SU-DHL-6 (cell line): ENCODE measurements at regions not wholly inside any gene's neighbourhood (a gene's known extent, or its start where the extent isn't known, plus 50 kb on each side); places are given as distances from the start of the nearest gene placed in this dataset.

Source experiments
- H2AFZ ChIP-seq: fragments of 200-600 bp; sonication (generic); 2 replicates; pipeline ENCODE4 v1.6.1; 2014; ENCODE audit warnings: low read depth, mild to moderate bottlenecking, moderate library complexity, mixed read lengths, antibody characterized with exemption, low read length; ENCODE audit not compliant: severe bottlenecking
- H3F3A ChIP-seq: fragments of 200-600 bp; shearing (Covaris generic); 2 replicates; pipeline ENCODE4 v1.6.0; 2016; ENCODE audit warnings: antibody characterized with exemption, mild to moderate bottlenecking; ENCODE audit not compliant: insufficient read depth
- H3K27ac ChIP-seq: fragments of 200-600 bp; sonication (generic); 2 replicates; pipeline ENCODE4 v1.5.1; 2016; ENCODE audit warnings: low read depth, mild to moderate bottlenecking, low read length, moderate library complexity, mixed read lengths
- H3K27me3 ChIP-seq: fragments of 200-600 bp; sonication (generic), shearing (Covaris generic); 2 replicates; pipeline ENCODE4 v1.6.0; 2014; ENCODE audit warnings: mild to moderate bottlenecking, low read length
- H3K36me3 ChIP-seq: fragments of 200-600 bp; sonication (generic); 2 replicates; pipeline ENCODE4 v1.6.1; 2014; ENCODE audit warnings: mild to moderate bottlenecking, low read length, mixed read lengths
- H3K4me2 ChIP-seq: fragments of 300-600, 200-600 bp; shearing (Covaris generic), sonication (generic); 2 replicates; pipeline ENCODE4 v1.6.0; 2014; ENCODE audit warnings: low read length, low read depth, mild to moderate bottlenecking; ENCODE audit not compliant: poor library complexity, severe bottlenecking
- H3K4me3 ChIP-seq: fragments of 200-600 bp; sonication (generic); 2 replicates; pipeline ENCODE4 v1.5.1; 2014; ENCODE audit warnings: antibody characterized with exemption, low read length, mild to moderate bottlenecking, mixed read lengths; ENCODE audit not compliant: insufficient read depth, poor library complexity, severe bottlenecking
- H3K79me2 ChIP-seq: fragments of 200-600 bp; sonication (generic); 2 replicates; pipeline ENCODE4 v1.6.1; 2014; ENCODE audit warnings: mild to moderate bottlenecking, low read length, moderate library complexity; ENCODE audit not compliant: insufficient read depth
- H3K9ac ChIP-seq: fragments of 200-600 bp; sonication (generic); 2 replicates; pipeline ENCODE4 v1.7.0; 2014; ENCODE audit warnings: mild to moderate bottlenecking, low read length
- H3K9me2 ChIP-seq: fragments of 200-600 bp; sonication (generic); replicated peaks from 2 replicates; pipeline ENCODE4 v1.6.1; 2014; ENCODE audit warnings: low read length; ENCODE audit not compliant: insufficient read depth
- H3K9me3 ChIP-seq: fragments of 200-600 bp; sonication (generic); 2 replicates; pipeline ENCODE4 v1.6.1; 2014; ENCODE audit warnings: low read length, mixed read lengths; ENCODE audit not compliant: insufficient read depth
- H4K20me1 ChIP-seq: fragments of 200-600 bp; sonication (generic); 2 replicates; pipeline ENCODE4 v1.6.1; 2014; ENCODE audit warnings: low read depth, mild to moderate bottlenecking, antibody characterized with exemption, low read length, moderate library complexity, mixed read lengths
- EZH2phosphoT487 ChIP-seq: fragments of 200-600 bp; sonication (generic), shearing (Covaris generic); conservative IDR thresholded peaks from 2 replicates; pipeline ENCODE4 v1.6.1; 2018; ENCODE audit warnings: mild to moderate bottlenecking, antibody characterized with exemption, low read length, moderate library complexity, mixed read lengths
- TF ChIP-seq, protein P1 (sequence below): fragments of 200-600 bp; sonication (generic); IDR thresholded peaks from one replicate; pipeline ENCODE4 v1.5.1; 2017; ENCODE audit warnings: antibody characterized with exemption, mild to moderate bottlenecking, low read length, moderate library complexity; ENCODE audit not compliant: insufficient read depth, poor library complexity, severe bottlenecking

DNA sequence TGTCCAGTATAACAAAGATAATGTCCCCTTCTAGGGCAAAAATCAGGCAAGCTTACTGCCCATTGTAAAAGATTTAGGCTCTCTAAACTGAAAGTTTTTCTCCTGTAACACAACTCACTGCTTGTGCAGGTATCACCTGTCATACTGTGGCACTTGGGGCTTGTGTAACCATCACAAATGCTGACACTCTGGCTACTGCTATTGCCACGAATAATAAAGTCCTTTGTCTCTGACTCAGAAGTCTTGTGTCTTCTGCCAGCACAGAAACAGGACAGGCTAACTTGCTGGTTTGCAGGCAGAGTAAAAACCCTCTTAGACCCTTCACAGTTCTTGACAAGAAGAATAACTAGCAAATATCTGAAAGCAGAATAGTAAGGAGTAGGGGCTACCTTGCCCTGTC lies 273.9 kb downstream of the RPS24 start:
- no peaks in the 10 kb centered on the region for H3K27me3 ChIP-seq
- no peak overlapping the region for H3K27ac ChIP-seq
- TF ChIP-seq, protein P1, sequence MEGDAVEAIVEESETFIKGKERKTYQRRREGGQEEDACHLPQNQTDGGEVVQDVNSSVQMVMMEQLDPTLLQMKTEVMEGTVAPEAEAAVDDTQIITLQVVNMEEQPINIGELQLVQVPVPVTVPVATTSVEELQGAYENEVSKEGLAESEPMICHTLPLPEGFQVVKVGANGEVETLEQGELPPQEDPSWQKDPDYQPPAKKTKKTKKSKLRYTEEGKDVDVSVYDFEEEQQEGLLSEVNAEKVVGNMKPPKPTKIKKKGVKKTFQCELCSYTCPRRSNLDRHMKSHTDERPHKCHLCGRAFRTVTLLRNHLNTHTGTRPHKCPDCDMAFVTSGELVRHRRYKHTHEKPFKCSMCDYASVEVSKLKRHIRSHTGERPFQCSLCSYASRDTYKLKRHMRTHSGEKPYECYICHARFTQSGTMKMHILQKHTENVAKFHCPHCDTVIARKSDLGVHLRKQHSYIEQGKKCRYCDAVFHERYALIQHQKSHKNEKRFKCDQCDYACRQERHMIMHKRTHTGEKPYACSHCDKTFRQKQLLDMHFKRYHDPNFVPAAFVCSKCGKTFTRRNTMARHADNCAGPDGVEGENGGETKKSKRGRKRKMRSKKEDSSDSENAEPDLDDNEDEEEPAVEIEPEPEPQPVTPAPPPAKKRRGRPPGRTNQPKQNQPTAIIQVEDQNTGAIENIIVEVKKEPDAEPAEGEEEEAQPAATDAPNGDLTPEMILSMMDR = no peak
- TF ChIP-seq EZH2phosphoT487 = no peak

DNA sequence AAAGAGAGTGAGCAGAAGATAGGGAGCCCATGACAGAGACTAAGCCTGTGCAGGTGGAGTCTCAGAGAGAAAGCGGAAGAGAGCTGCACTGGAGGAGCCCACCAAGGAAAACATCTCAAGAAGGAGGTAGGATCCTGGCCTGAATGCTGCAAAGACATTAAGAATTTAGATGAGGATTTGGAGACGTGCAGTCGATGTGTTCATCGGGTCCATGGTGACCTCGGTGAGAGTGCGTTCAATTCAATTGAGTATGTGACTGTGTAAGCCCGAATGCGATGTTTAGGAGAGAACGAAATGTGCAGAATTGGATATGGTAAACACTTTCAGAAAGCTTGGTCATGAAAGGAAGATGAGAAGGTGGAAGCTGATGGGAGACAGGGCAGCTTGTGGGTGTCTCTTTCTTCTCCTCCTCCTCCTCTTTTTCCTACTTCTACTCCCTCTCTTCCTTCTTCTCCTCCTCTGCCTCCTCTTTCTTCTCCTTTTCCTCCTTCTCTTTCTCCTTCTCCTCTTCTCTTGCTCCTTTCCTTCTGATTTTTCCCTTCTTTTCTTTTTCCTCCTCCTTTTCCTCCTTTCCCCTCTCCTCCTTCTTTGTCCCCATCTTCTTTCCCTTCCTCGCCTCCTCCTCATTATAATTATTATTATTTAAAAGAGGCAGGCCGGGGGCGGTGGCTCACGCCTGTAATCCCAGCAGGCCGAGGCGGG lies 276.0 kb downstream of the RPS24 start:
- no peaks in the 10 kb centered on the region for H4K20me1 ChIP-seq
- no peaks in the 10 kb centered on the region for H3K36me3 ChIP-seq
- H3F3A ChIP-seq = no peaks in the 10 kb centered on the region
- TF ChIP-seq, protein P1 = no peak
- TF ChIP-seq EZH2phosphoT487 = no peak
- H3K4me2 ChIP-seq = no peak overlapping the region
- no peaks in the 10 kb centered on the region for H3K9me2 ChIP-seq
- H3K79me2 ChIP-seq = no peaks in the 10 kb centered on the region
- no peak overlapping the region for H3K27ac ChIP-seq
- H3K9ac ChIP-seq = no peak overlapping the region
- H3K27me3 ChIP-seq = no peaks in the 10 kb centered on the region
- no peaks in the 10 kb centered on the region for H3K9me3 ChIP-seq
- H2AFZ ChIP-seq = no peak overlapping the region
- H3K4me3 ChIP-seq = no peak overlapping the region

More for the DNA sequence above, 273.9 kb downstream of the RPS24 start:
- Histone ChIP-seq H3K4me2 (no peak overlapping the region), H3K9me2 (no peaks in the 10 kb centered on the region), H3K4me3 (no peak overlapping the region), H3K9me3 (no peaks in the 10 kb centered on the region), H2AFZ (no peak overlapping the region), H3K79me2 (no peaks in the 10 kb centered on the region), H3K9ac (no peak overlapping the region), H3K36me3 (no peaks in the 10 kb centered on the region), H3F3A (peaks cover 3% of the 10 kb centered on the region; the same call in 1 of the 2 replicates), H4K20me1 (no peaks in the 10 kb centered on the region)

DNA sequence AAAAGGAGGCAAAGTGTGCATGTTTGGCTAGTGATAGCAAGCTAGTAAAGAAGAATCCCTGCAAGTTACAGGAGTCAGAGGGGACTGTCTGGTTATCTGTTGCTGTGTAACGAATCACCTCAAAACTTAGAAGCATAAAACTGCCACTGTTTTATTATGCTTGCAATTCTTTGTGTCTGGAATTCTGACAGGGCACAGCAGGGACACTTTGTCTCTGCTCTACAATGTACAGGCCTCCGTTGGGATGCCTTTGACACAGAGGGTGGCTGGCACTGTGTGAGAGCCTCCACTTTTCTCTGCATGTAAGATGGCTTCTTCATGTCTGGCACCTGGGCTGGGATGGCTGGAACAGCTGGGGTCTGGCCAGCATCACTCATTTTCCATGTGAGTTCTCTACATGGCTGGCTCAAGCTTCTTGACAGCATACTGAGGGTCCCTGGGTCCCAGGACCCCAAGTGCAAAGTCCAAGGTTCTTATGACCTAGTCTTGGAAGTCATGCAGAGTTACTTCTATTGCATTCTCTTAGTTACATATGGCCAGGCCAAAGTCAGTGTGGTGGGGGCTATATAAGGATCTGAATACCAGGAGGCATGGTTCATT lies 276.9 kb downstream of the RPS24 start:
- Histone ChIP-seq H3K27ac (no peak overlapping the region), H3K27me3 (no peaks in the 10 kb centered on the region), H3K9me2 (no peaks in the 10 kb centered on the region), H3K4me3 (no peak overlapping the region), H3K36me3 (no peaks in the 10 kb centered on the region), H3F3A (no peaks in the 10 kb centered on the region), H3K79me2 (no peaks in the 10 kb centered on the region), H4K20me1 (no peaks in the 10 kb centered on the region), H3K9ac (no peak overlapping the region), H3K9me3 (no peaks in the 10 kb centered on the region), H3K4me2 (no peak overlapping the region), H2AFZ (no peak overlapping the region)
- TF ChIP-seq EZH2phosphoT487 = no peak
- TF ChIP-seq, protein P1 = no peak
